ENCODE measurements at regions not wholly inside any gene's neighbourhood (a gene's known extent, or its start where the extent isn't known, plus 50 kb on each side); places are given as distances from the start of the nearest gene placed in this dataset.
"Not testable (repeated sequence)": the region's sequence is repeated elsewhere in the genome, so short reads cannot be mapped to it uniquely, and the experiment has no call there.

GRCh38 chr6:78231002-78231401, 578.2 kb downstream of the MEI4 start:
- no peak for DNase-seq (ENCODE audit: low spot score)

GRCh38 chr6:78243519-78243918, 590.7 kb downstream of the MEI4 start:
- peak; percentile 62 for DNase-seq (ENCODE audit: low spot score)

GRCh38 chr6:78251931-78252330, 599.1 kb downstream of the MEI4 start:
- no peak for DNase-seq (ENCODE audit: low spot score)

- DNase-seq (ENCODE audit: low spot score) = no peak
Measured at GRCh38 chr6:78253618-78254017, 600.8 kb downstream of the MEI4 start.

GRCh38 chr6:78259935-78260334, 607.1 kb downstream of the MEI4 start:
- no peak for DNase-seq (ENCODE audit: low spot score)

- DNase-seq (ENCODE audit: low spot score) = not testable (repeated sequence)
Measured at GRCh38 chr6:78260427-78260826, 606.9 kb upstream of the IRAK1BP1 start.

- DNase-seq (ENCODE audit: low spot score) = no peak
Measured at GRCh38 chr6:78268591-78269452, 598.5 kb upstream of the IRAK1BP1 start.

GRCh38 chr6:78300885-78301284, 566.5 kb upstream of the IRAK1BP1 start:
- DNase-seq (ENCODE audit: low spot score) = no peak

- no peak for DNase-seq (ENCODE audit: low spot score)
Measured at GRCh38 chr6:78302411-78302810, 564.9 kb upstream of the IRAK1BP1 start.

GRCh38 chr6:78308025-78308424, 559.3 kb upstream of the IRAK1BP1 start:
- peak; percentile 10 for DNase-seq (ENCODE audit: low spot score)

GRCh38 chr6:78322068-78322845, 545.1 kb upstream of the IRAK1BP1 start:
- no peak for DNase-seq (ENCODE audit: low spot score)

- DNase-seq (ENCODE audit: low spot score) = no peak
Measured at GRCh38 chr6:78324213-78324612, 543.1 kb upstream of the IRAK1BP1 start.

- DNase-seq (ENCODE audit: low spot score) = no peak
Measured at GRCh38 chr6:78340755-78341154, 526.6 kb upstream of the IRAK1BP1 start.

- DNase-seq (ENCODE audit: low spot score) = no peak
Measured at GRCh38 chr6:78345882-78346281, 521.5 kb upstream of the IRAK1BP1 start.

- no peak for DNase-seq (ENCODE audit: low spot score)
Measured at GRCh38 chr6:78347191-78347916, 520.0 kb upstream of the IRAK1BP1 start.

GRCh38 chr6:78353040-78353439, 514.3 kb upstream of the IRAK1BP1 start:
- no peak for DNase-seq (ENCODE audit: low spot score)

GRCh38 chr6:78363688-78364087, 503.7 kb upstream of the IRAK1BP1 start:
- no peak for DNase-seq (ENCODE audit: low spot score)

- DNase-seq (ENCODE audit: low spot score) = no peak
Measured at GRCh38 chr6:78365473-78365872, 501.9 kb upstream of the IRAK1BP1 start.

GRCh38 chr6:78377056-78377455, 490.3 kb upstream of the IRAK1BP1 start:
- no peak for DNase-seq (ENCODE audit: low spot score)

- no peak for DNase-seq (ENCODE audit: low spot score)
Measured at GRCh38 chr6:78379982-78380381, 487.4 kb upstream of the IRAK1BP1 start.

GRCh38 chr6:78380541-78380940, 486.8 kb upstream of the IRAK1BP1 start:
- no peak for DNase-seq (ENCODE audit: low spot score)

GRCh38 chr6:78383968-78384367, 483.4 kb upstream of the IRAK1BP1 start:
- DNase-seq (ENCODE audit: low spot score) = no peak

- not testable (repeated sequence) for DNase-seq (ENCODE audit: low spot score)
Measured at GRCh38 chr6:78386854-78387253, 480.5 kb upstream of the IRAK1BP1 start.

Data from RKO (cell line).